COR-L47 (cell line): ENCODE measurements at regions not wholly inside any gene's neighbourhood (a gene's known extent, or its start where the extent isn't known, plus 50 kb on each side); places are given as distances from the start of the nearest gene placed in this dataset.

ENCODE experiments used
- DNase-seq: peaks from one replicate; lab custom pipeline; 2025; lab: John Stamatoyannopoulos, UW

DNA sequence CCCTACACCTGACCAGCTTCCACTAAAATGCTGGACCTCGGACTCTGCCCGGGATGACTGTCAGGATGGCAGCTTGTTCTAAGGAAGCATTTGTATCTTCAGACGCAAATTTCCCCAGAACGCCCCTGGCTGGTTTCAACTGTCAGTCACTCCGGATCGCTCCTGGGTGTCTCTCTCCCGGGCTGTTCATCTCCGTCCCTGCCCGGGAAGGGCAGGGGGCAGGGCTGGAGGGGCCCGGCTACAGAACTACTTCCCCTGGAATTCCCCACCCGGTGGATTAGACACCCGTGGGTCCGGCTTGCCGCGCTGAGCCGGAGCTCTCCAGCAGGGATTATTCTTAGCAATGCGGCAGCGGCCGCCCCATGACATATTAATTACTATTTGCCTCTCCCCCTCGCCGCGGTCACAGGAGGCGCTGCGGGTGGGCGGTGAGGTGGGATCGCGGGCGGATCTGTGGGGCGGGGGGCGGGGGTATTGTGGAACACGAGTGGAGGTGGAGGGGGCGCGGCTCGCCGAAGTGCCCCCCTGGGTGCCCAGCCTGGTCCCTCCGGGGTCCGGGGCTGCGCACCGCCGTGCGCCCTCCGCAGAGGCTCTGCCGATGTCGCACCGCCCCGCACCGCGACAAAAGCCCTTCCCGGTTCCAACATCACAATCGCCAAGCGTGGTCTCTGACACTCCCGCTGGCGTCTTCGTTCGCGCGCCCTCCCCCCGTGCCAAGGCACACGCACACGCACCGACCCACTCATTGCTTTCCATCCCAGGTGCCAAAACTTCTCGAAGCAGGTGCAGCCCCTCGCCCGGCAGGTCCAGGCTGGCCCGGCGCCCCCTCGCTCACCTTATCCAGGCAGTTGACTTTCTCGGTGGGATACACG lies 276.1 kb upstream of the NEBL start:
- no peak for DNase-seq

DNA sequence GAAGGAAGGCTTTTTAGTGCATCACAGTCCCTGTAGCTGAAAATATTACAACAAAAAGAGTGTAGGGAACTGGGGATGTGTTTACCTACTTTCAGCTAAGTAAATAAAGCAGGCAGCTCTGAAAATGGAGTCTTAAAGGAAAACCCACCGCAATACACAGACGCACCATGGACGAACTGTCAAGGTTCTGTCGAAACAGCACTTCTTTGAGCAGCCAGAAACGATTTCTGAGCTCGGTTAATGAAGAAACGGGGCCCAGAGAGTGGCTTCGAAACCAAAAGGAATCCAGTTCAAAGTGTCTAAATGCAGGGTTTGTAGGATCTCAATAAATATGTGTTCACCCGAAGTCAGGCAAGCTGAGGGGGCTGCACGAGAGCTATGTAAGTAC lies 275.4 kb upstream of the NEBL start:
- DNase-seq = no peak

DNA sequence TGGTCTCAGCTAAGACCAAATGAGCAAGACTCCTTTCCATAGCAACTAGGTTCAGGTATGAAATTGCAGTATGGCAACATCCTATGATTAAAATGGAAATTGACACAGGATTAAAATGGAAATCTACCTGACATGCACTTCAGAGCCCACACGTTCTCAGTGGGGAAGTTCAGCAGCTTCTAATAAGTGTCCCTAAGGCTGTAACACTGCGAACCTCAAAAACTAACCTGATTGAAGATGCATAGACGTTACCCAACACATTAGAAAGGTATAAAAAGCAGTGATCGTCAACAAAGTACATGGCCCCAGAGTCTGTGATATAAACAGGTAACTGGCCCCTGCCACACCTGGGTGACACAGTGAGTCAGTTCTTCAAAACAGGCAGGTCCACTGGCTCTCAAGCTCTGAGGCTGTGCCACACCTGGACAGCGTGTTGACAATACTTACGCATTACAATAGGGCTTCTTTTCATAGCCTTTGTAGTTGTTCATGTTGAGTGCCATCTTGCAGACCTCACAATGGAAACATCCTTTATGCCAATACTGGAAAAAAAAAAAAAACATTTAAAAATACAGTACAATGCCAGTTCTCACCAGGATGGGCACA lies 274.9 kb upstream of the NEBL start:
- DNase-seq = peak; percentile 31

DNA sequence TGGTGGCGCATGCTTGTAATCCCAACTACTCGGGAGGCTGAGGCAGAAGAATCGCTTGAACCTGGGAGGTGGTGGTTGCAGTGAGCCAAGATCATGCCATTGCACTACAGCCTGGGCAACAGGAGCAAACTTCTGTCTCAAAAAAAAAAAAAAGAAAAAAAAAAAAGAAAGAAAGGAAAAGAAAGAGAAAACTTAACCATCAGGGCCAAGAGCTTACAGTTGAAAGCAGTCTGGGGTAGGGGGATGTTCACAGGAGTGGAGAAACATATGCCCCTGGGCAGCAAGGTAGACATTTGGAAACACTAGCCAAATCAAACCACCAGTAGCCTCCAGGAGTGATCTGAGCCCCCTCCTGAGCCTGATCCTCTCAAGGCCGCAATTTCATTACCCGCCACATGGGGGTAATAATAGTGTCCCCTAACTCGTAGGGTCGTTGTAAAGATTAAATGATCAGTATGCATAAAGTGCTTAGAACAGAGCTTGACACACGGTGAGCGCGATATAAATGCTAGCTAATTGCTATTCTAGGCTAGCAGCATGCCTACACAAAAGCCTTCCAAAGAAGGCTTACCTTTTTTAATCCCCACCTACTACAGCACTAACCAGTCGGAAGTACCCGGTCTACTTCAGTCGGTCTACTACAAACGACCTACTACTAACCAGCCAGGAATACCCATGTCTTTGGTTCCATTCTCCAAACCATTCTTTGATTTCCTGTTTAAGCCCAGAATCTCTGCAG lies 274.3 kb upstream of the NEBL start:
- DNase-seq = no peak

DNA sequence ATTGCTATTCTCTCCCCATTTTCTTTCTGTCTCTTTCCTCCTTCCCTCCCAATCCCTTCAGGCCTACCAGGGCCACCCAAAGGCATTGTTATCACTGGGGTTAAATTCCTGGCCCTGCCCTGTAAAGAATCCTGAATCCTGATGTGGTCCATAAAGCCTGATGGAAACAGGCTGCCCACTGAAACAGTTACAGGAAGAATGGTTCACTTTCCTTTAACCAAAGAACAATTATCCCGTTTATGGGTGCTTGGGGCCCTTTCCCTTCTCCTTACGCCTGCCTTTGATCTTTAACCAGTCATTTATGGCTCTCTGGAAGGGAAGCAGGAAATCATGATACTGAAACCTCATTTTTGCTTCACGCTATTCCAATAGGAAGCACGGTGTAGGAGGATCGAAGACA lies 273.1 kb upstream of the NEBL start:
- no peak for DNase-seq

DNA sequence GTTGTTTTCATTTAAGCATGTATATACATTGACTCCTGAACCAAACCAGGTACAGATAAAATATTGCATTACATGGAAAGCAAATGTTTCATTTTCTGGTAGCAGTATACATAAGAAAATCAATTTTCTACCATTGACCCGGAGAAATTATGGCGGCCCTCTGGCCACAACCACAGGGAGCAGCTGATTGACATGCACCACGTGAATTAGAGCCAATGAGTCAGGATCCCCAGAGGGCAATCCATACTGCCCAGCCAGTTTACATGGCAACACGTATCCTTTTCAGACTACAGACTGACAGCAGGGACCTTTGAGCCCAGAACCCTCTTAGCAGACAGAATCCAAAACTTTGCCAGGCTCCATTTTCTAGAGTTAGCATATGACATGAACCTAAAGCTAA lies 272.2 kb upstream of the NEBL start:
- DNase-seq = no peak

DNA sequence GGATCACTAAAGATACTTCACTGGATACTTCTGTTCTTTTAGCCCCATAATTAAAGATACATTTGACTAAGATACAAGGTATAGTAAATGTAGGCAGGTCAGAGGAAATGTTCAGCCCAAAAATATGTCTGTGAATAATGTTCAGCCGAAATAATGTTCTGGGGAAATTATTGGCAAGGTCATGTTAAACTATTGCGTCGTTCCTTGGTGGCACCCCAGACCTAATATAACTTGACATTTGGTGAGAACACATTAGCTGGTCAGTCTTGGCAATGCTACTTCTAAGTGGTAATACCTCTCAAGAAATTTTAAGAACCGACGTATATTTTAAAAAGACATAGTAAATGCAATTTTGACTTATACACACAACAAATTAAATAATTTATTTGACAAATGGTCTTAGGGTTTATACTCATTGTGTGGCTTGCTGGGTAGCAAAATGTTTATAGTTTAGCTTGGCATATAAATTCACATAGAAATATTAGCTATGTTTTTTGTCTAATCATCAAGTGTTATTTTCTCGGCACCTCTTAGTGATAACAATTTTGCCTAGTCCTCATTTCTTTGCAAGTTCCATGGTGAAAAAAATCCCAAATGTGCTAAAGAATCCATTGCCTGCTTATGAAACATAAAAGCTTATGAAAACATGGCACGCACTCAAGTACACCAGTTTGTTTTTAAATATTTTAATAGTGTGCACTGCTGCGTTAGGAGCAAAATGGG lies 270.3 kb upstream of the NEBL start:
- no peak for DNase-seq

DNA sequence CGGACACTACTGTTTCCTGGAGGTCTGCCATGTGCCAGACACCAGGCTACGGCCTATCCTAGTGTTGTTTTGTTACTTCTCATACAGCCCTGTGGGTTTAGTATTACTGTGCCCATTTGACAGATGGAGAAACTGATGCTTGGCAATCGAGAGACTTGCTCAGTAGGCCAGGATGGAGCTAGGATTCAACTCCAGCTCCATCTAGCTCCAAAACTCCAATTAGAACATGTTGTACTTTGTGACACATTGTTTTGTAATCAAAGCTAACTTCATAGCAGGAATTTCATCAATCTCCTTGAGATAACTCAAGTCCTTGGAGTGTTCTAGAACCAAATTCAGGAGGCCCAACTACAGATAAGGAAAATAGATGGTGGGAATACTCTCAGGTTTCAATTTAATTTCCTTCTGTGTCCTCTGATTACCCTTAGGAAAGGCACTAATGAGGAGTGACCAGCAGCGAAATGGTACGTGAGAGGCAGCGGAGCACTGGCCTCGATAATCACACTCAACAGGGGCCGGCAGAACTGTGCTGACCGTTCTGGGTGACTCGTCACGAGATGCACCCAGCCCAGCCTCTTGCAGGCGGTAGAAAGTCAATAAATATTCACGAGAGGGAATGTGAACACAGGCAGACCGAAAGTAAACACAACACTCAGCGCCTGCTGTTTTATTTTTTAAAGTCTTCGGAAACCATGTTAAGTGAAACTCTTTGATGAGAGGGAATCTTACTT lies 269.6 kb upstream of the NEBL start:
- DNase-seq = no peak

DNA sequence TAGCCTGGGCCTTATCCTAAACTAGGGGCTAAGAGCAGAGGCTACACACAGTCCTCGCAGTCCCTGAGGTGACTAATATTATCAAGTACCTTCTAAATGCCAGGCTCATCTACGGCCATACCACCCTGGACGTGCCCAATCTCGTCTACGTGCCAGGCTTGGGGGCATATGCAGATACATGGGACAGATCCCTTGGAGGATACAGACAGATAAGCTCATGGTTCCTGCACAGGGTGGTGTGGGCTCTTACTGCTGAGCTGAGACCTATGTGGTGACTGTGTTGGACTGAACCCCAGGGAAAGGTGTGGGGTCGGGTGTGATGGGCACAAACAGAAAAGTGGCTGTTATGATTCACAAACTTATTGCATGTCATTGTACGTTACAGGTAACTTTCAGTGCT lies 268.4 kb upstream of the NEBL start:
- DNase-seq = no peak

DNA sequence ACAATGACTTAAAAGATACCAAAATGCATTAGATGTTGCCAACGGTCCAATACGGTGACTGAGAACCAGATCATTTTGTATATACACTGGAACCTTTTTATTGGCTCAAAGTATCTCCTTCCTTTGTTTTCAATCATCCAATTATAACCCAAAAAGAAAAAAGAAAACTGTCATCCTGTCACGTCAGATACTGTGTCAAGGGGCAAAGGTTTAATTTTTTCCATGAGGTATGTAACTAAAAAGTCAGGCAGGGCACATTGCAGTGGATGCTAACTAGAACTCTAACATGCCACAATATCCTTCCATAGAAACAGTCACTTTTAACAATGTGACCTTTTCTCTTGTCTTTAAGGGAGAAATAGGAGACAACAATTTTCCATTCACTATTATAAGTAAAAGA lies 267.6 kb upstream of the NEBL start:
- DNase-seq = no peak

DNA sequence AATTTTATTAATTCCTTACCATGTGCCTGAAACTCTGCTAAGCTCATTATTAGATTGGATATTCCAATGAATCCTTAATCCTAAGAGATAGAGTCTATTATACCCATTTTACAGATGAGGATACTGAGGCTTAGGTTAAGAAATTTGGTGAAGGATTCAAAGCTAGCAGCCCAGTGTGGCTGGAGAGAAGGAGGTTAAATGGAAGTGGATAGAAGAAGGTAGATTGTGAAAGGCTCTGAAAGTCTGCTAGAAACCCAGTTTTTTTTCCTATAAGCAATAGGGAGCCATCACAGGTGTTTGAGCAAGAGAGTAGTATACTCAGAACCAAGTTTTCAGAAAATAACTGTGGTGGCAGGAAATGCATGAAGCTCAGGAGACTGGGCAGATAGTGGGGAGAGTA lies 265.8 kb upstream of the NEBL start:
- no peak for DNase-seq

DNA sequence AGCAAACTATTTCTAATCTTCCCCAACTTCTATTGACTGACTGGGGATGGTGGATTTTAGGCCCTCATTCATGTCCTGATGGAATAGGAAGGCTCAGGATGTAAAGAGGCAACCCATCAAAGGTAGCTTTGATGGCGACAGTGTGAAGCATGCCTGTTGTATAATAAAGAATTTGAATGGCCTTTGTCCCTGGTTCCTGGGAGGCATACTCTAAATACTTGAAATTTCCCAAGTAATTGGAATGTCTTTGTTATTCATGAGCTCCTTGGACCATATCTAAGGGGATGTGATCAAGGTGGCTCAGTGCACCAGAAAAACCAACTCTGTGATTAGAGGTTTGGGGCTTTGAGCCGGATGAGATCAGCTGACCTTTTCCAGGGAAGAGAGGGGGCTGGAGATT lies 264.5 kb upstream of the NEBL start:
- no peak for DNase-seq

DNA sequence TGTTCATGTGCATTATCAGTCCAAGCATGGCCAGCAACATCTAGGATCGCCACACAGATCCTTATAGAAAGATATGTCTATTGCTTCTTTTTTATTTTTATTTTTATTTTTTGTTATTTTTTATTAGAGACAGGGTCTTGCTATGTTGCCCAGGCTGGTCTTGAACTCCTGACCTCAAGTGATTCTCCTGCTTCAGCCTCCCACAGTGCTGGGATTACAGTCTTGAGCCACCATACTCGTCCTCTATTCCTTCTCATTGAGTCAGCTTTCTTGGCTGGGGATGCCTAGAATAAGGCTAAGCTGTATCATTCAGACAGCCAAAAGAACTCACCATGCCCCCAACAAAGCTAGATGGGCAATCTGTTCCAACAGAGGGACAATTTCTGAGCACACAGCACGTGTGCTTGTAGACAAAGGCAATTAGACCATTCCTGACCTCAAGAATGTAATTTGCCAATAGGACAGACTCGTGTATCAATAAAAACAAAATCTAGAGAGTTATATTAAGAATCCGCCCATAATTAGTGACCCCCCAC lies 264.0 kb upstream of the NEBL start:
- no peak for DNase-seq

DNA sequence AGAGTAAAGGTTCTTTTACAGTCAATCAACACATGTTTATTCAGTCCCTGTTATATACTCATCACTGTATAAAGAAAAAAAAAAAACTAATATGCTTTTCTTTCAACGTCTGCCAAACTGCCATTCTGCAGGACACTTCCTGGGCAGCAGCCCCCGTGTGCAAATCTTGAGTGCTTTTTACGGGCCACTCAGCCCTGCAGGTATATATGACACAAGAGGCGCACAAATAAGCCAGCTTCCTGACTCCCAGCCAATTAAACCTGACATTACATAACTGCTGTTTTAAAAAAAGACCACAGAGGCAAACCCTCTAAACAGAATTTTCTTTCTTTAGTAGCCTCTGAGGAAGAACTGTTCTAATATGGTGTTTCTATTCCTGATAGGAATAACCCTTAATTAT lies 263.0 kb upstream of the NEBL start:
- peak; percentile 24 for DNase-seq

DNA sequence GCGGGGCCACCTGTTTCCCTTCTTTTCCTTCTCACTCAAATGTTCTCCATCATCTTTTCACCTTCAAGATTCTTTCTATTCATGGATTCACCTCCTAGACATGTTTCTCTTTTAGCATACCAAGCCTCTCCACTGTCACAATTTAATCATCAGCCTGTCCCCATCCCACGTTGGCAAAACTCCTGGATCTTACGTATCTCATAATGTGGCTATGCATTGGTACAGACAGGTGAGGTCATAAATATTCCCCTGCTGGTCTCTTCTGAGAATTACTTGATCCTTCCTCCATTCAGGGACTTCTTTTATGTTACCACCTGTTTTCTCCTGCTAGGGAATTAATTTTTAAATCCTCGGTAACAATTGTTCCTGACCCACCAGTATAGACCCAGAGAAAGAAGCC lies 262.6 kb upstream of the NEBL start:
- DNase-seq = no peak

DNA sequence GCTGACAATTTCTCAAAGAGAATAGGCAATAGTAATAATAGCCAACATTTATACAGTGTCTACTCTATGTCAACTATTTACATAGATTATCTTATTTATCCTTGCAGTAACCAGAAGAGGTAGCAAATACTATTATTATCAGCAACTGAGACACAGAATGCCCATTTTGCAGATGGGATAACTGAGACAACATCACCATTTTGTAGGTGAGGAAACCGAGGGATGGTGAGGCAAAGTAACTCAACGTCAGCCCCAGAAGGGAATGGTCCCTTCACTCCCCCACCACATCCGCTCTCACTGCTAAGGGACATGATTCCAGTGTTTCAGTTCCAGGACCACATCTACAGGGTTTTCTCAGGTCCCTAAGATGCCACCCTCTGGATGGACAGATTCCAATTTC lies 261.2 kb upstream of the NEBL start:
- DNase-seq = no peak

DNA sequence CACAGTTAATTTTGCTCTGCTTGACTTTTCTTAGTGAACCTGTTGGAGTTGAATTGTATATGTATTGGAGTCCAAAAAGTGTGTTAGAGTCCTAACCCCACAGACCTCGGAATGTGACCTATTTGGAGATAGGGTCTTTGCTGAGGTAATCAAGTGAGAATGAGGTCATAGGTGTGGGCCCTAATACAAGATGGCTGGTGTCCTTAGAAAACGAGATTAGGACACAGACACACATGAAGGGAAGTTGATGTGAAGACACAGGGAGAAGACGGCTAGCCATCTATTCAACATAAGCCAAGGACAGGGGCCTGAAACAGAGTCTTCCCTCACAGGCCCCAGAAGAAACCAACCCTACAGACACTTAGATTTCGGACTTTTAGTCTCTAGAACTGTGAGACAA lies 260.6 kb upstream of the NEBL start:
- no peak for DNase-seq

DNA sequence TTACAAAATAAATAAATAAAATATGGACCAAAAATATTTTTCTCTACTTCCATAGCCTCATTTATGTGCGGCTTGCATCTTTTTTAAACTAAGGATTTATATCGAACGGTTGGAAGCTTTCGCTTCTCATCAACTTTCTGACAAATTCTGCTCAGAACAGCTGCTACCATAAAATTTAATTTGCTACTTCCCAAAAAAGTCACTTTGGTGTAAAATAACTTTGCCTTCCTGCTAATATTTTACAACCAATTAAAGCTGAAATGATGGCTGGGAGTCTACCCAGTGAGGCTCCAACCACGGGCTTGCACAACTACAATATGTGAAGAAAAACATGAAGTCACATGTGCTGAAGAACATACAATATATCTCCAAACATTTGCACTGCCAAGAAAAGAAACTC lies 253.1 kb upstream of the NEBL start:
- DNase-seq = no peak

DNA sequence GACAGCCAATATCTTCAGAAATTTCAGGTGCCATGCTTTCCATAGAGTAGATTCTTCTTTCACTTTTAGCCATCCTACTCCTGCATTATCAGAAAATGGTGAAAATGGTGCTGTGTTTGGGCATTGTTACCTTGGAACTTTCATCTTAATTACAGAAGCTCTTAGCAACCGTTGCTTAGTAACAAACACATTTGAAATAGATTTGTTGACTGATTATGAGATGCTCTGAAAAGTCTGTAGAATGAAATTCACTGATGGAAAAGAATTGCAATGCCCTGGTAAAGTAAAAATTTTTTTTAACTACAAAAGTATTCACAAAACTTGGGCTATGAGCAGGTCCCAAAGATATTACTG lies 249.3 kb upstream of the NEBL start:
- no peak for DNase-seq

DNA sequence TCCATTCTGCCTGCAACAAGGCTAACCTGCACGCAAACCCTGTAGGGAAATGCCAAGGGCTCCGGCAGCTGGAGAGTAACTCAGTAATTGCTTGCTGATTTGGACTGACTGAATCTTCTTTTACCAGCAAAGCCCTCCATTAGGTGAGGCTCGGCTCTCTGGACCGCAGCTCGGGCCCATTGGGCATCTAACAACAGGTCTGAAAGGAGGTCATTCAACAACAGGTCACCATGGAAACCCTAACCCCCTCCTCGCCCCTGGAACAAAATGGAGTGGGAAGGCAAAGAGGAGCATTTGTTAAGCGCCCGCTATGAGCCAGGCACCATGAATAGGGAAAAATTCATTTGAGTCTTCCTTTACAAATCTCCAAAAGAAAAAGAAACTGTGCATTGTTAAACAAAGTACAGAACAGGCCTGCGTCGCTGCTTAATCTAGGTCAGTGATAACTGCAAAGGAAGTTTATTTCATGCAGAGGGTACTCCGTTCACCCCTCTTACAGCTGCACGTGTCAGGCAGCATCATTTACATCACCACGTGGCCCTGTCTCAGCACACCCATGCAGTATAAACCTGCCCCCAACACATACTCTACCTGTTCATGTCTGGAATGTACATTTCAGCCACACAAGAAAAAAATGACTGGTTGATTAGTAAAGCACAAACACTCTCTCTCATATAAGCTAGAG lies 248.8 kb upstream of the NEBL start:
- no peak for DNase-seq

DNA sequence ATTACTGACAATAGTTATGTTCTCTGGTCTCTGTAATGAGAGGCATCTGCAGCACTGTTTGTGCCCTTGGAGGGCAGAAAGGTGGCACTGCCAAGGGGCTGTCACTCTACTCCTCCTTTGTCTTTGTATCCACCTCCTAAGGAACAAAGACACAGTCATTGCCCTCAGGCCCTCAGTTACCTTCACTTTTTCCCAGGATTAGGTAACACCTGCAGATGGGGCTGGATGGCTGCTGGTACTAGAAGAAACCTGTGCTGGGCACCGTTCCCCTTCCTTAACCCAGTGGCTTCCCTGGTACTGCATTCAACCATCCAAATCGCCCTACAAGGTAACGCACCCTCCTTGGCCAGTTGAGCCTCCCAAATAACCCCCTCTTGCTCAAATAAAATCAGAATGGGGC lies 246.9 kb upstream of the NEBL start:
- DNase-seq = no peak
